Tibial nerve (tissue), 4 donors: ENCODE measurements at regions not wholly inside any gene's neighbourhood (a gene's known extent, or its start where the extent isn't known, plus 50 kb on each side); places are given as distances from the start of the nearest gene placed in this dataset.

ENCODE experiments used
- CTCF ChIP-seq, 5 experiments: fragments of 200-600 bp in 3 of 5; fragments of 450-650 bp in 2 of 5; sonication (generic) in 3 of 5; IDR thresholded peaks; one replicate each; pipeline ENCODE4 v1.5.1; 2016 to 2019; ENCODE audit warnings: antibody characterized with exemption in 5 of 5, mild to moderate bottlenecking in 3 of 5, moderate library complexity in 2 of 5
- EP300 ChIP-seq, 2 donors: sonication (generic); formaldehyde crosslinking; IDR thresholded peaks; one replicate each; pipeline ENCODE4 v1.6.1; 2017; ENCODE audit warnings: antibody characterized with exemption in 2 of 2, mild to moderate bottlenecking in 1 of 2
- POLR2A ChIP-seq, 2 donors: fragments of 450-650 bp; IDR thresholded peaks; one replicate each; pipeline ENCODE4 v1.6.1; 2017; ENCODE audit warnings: antibody characterized with exemption in 2 of 2, mild to moderate bottlenecking in 2 of 2, moderate library complexity in 2 of 2

- TF ChIP-seq CTCF (IDR thresholded peaks at IDR 0.05), result no peak
- TF ChIP-seq POLR2A (IDR thresholded peaks at IDR 0.05), result no peak
- no peak for TF ChIP-seq EP300 (IDR thresholded peaks at IDR 0.05)
Observed at GRCh38 chr12:115506822-115507559, 770.5 kb downstream of the MED13L start.
